ENCODE measurements at regions not wholly inside any gene's neighbourhood (a gene's known extent, or its start where the extent isn't known, plus 50 kb on each side); places are given as distances from the start of the nearest gene placed in this dataset.

GRCh38 chr3:63192248-63192647, 85.9 kb upstream of the SYNPR start:
- TF ChIP-seq CSDC2 (CRISPR knock-in tag; IDR thresholded peaks at IDR 0.05), result no peak
- TF ChIP-seq ISL1 (CRISPR knock-in tag; IDR thresholded peaks at IDR 0.05), result no peak
- TF ChIP-seq PPARA (CRISPR knock-in tag; IDR thresholded peaks at IDR 0.05; ENCODE audit: borderline replicate concordance), result no peak
- TF ChIP-seq SNAI2 (CRISPR knock-in tag; IDR thresholded peaks at IDR 0.05), result no peak
- TF ChIP-seq ZFP3 (CRISPR knock-in tag; IDR thresholded peaks at IDR 0.05), result no peak
